Common myeloid progenitor, CD34-positive (primary cell): ENCODE measurements at regions not wholly inside any gene's neighbourhood (a gene's known extent, or its start where the extent isn't known, plus 50 kb on each side); places are given as distances from the start of the nearest gene placed in this dataset.
A peak's percentile ranks its signal among the peaks of the same experiment; 100 is the strongest.

Source experiments
- CTCF ChIA-PET: fragments of 350-600 bp; sonication (Branson Sonifier 250); formaldehyde crosslinking; loops from one replicate; lab custom pipeline; 2021; ENCODE audit warnings: antibody characterized with exemption; lab: Charles Lee
- POLR2A ChIA-PET: fragments of 350-600 bp; sonication (Branson Sonifier 250); formaldehyde crosslinking; loops from one replicate; lab custom pipeline; 2021; ENCODE audit warnings: antibody characterized with exemption; lab: Charles Lee
- DNase-seq, 3 donors: peaks; one replicate each; pipeline versions ENCODE4 v3.0.0 to v3.0.0-alpha.2; 2013
- H3K27ac ChIP-seq, 2 experiments: 1 replicate in 1 of 2; 2 replicates in 1 of 2; pipeline ENCODE4 v1.7.0; 2013; ENCODE audit warnings: inconsistent platforms in 2 of 2, low read length in 2 of 2, mild to moderate bottlenecking in 2 of 2, low read depth in 1 of 2, moderate library complexity in 1 of 2; ENCODE audit not compliant: severe bottlenecking in 2 of 2, insufficient read depth in 1 of 2, poor library complexity in 1 of 2
- H3K27me3 ChIP-seq, 5 experiments: replicated peaks in 2 of 5; 1 replicate in 3 of 5; 2 replicates in 2 of 5; pipeline versions ENCODE4 v1.6.1 to v1.7.0; 2013; ENCODE audit warnings: low read length in 4 of 5, mild to moderate bottlenecking in 2 of 5, moderate library complexity in 2 of 5, inconsistent platforms in 1 of 5; ENCODE audit not compliant: insufficient read depth in 5 of 5, control insufficient read depth in 4 of 5
- H3K36me3 ChIP-seq, 4 experiments: 1 replicate in 2 of 4; 2 replicates in 2 of 4; pipeline versions ENCODE4 v1.6.1 to v1.7.0; 2013; ENCODE audit warnings: low read length in 3 of 4, control low read depth in 1 of 4, mild to moderate bottlenecking in 1 of 4; ENCODE audit not compliant: control insufficient read depth in 4 of 4, insufficient read depth in 4 of 4
- H3K4me1 ChIP-seq, 4 experiments: 1 replicate in 3 of 4; 2 replicates in 1 of 4; pipeline versions ENCODE4 v1.6.1 to v1.7.1; 2013; ENCODE audit warnings: low read length in 3 of 4, mild to moderate bottlenecking in 3 of 4, control low read depth in 1 of 4, inconsistent platforms in 1 of 4, moderate library complexity in 1 of 4; ENCODE audit not compliant: control insufficient read depth in 4 of 4, insufficient read depth in 4 of 4; ENCODE audit errors: control extremely low read depth in 1 of 4
- H3K4me3 ChIP-seq, 7 experiments: 1 replicate in 4 of 7; 2 replicates in 3 of 7; pipeline versions ENCODE4 v1.5.1 to v1.7.0; 2013; ENCODE audit warnings: mild to moderate bottlenecking in 7 of 7, low read length in 6 of 7, moderate library complexity in 6 of 7, inconsistent platforms in 2 of 7, low read depth in 2 of 7, control low read depth in 1 of 7; ENCODE audit not compliant: insufficient read depth in 4 of 7, control insufficient read depth in 1 of 7; ENCODE audit errors: extremely low read depth in 1 of 7
- H3K9me3 ChIP-seq, 5 experiments: 1 replicate in 4 of 5; 2 replicates in 1 of 5; pipeline versions ENCODE4 v1.6.1 to v1.7.1; 2013; ENCODE audit warnings: low read length in 4 of 5, mild to moderate bottlenecking in 2 of 5, inconsistent platforms in 1 of 5, low read depth in 1 of 5, moderate library complexity in 1 of 5; ENCODE audit not compliant: control insufficient read depth in 4 of 5, insufficient read depth in 2 of 5; ENCODE audit errors: control extremely low read depth in 1 of 5
- WGBS: methylation state at CpG from one replicate; pipeline ENCODE4 v1.1.5; 2013; ENCODE audit not compliant: insufficient coverage; 5-methylcytosine and 5-hydroxymethylcytosine counted together

- H3K27ac ChIP-seq, result no peak overlapping the region
- no peak overlapping the region for H3K4me3 ChIP-seq
- WGBS, result 88% methylated on average over 3 of the region's 4 CpGs
- DNase-seq, result no peak
- no peaks in the 10 kb centered on the region for H3K36me3 ChIP-seq
- POLR2A ChIA-PET, result no interaction called here
- H3K4me1 ChIP-seq, result no peaks in the 10 kb centered on the region
- H3K9me3 ChIP-seq, result no peaks in the 10 kb centered on the region
- H3K27me3 ChIP-seq, result no peaks in the 10 kb centered on the region
- CTCF ChIA-PET, result no interaction called here
Measured at GRCh38 chr3:103393395-103394186, 958.8 kb downstream of the ZPLD1 start.

GRCh38 chr3:103403191-103403590 is 968.4 kb downstream of the ZPLD1 start:
- CTCF ChIA-PET, result no interaction called here
- Histone ChIP-seq H3K36me3 (no peaks in the 10 kb centered on the region), H3K4me3 (no peak overlapping the region), H3K27ac (no peak overlapping the region), H3K27me3 (no peaks in the 10 kb centered on the region), H3K4me1 (no peaks in the 10 kb centered on the region), H3K9me3 (no peaks in the 10 kb centered on the region)
- DNase-seq, result no peak
- WGBS, result no CpG with 5 or more reads among the region's 2 CpGs
- POLR2A ChIA-PET, result no interaction called here

GRCh38 chr3:103406320-103406850 is 971.6 kb downstream of the ZPLD1 start:
- Histone ChIP-seq H3K27ac (no peak overlapping the region), H3K4me1 (no peaks in the 10 kb centered on the region), H3K36me3 (no peaks in the 10 kb centered on the region), H3K4me3 (no peak overlapping the region), H3K27me3 (no peaks in the 10 kb centered on the region), H3K9me3 (no peaks in the 10 kb centered on the region)
- no CpG with 5 or more reads among the region's 7 CpGs for WGBS
- DNase-seq, result no peak
- POLR2A ChIA-PET, result no interaction called here
- CTCF ChIA-PET, result no interaction called here

GRCh38 chr3:103410231-103410630 is 975.4 kb downstream of the ZPLD1 start:
- DNase-seq, result peak in 1 of 3 donors; percentile 1
- ChIA-PET CTCF (interaction anchor here (0.6 to 0.8 kb wide), 2 partner anchors 31 to 34 kb away, joined by 3 read pairs; no protein-coding TSS in a partner anchor), POLR2A (no interaction called here)
- H3K9me3 ChIP-seq, result no peaks in the 10 kb centered on the region
- 89% methylated on average over 12 of the region's 17 CpGs for WGBS
- no peaks in the 10 kb centered on the region for H3K36me3 ChIP-seq
- no peaks in the 10 kb centered on the region for H3K4me1 ChIP-seq
- no peak overlapping the region for H3K27ac ChIP-seq
- no peaks in the 10 kb centered on the region for H3K27me3 ChIP-seq
- H3K4me3 ChIP-seq, result no peak overlapping the region

GRCh38 chr3:103421460-103421859 is 986.6 kb downstream of the ZPLD1 start:
- 93% methylated on average over 2 of the region's 3 CpGs for WGBS
- Histone ChIP-seq H3K9me3 (no peaks in the 10 kb centered on the region), H3K36me3 (no peaks in the 10 kb centered on the region), H3K27ac (no peak overlapping the region), H3K27me3 (no peaks in the 10 kb centered on the region), H3K4me1 (no peaks in the 10 kb centered on the region), H3K4me3 (no peak overlapping the region)
- CTCF ChIA-PET, result no interaction called here
- POLR2A ChIA-PET, result no interaction called here
- DNase-seq, result no peak

- H3K27me3 ChIP-seq, result no peaks in the 10 kb centered on the region
- no peak overlapping the region for H3K27ac ChIP-seq
- H3K36me3 ChIP-seq, result no peaks in the 10 kb centered on the region
- no peak overlapping the region for H3K4me3 ChIP-seq
- H3K9me3 ChIP-seq, result no peaks in the 10 kb centered on the region
- no peaks in the 10 kb centered on the region for H3K4me1 ChIP-seq
- no peak for DNase-seq
- POLR2A ChIA-PET, result no interaction called here
- CTCF ChIA-PET, result interaction anchor here (1.2 kb wide), 1 partner anchor 17 kb away, joined by 3 read pairs; no protein-coding TSS in a partner anchor
- 98% methylated on average over 4 of the region's 4 CpGs for WGBS
Measured at GRCh38 chr3:103437883-103438282, 1003.1 kb downstream of the ZPLD1 start.

- peak; percentile 3 to 24 (median 7) for DNase-seq
- ChIA-PET POLR2A (no interaction called here), CTCF (interaction anchor here (0.9 to 1.1 kb wide), 2 partner anchors 31 to 52 kb away, joined by 3 read pairs; no protein-coding TSS in a partner anchor)
- no peaks in the 10 kb centered on the region for H3K9me3 ChIP-seq
- no peaks in the 10 kb centered on the region for H3K4me1 ChIP-seq
- H3K36me3 ChIP-seq, result no peaks in the 10 kb centered on the region
- WGBS, result 86% methylated on average over 1 of the region's 1 CpG
- H3K27ac ChIP-seq, result no peak overlapping the region
- no peaks in the 10 kb centered on the region for H3K27me3 ChIP-seq
- H3K4me3 ChIP-seq, result no peak overlapping the region
Measured at GRCh38 chr3:103440539-103441203, 1005.9 kb downstream of the ZPLD1 start.
